Mucosa of rectum (tissue), 2 donors: ENCODE measurements at regions not wholly inside any gene's neighbourhood (a gene's known extent, or its start where the extent isn't known, plus 50 kb on each side); places are given as distances from the start of the nearest gene placed in this dataset.

ENCODE experiments used
- H3K27ac ChIP-seq, 2 donors: one replicate each; pipeline ENCODE4 v1.7.0; 2013; ENCODE audit warnings: inconsistent platforms in 2 of 2, low read depth in 2 of 2, low read length in 2 of 2
- H3K27me3 ChIP-seq, 2 donors: one replicate each; pipeline ENCODE4 v1.7.0; 2013; ENCODE audit warnings: low read length in 2 of 2; ENCODE audit not compliant: control insufficient read depth in 2 of 2, insufficient read depth in 2 of 2
- H3K36me3 ChIP-seq, 2 donors: one replicate each; pipeline ENCODE4 v1.7.0; 2013; ENCODE audit warnings: low read length in 2 of 2; ENCODE audit not compliant: control insufficient read depth in 2 of 2, insufficient read depth in 2 of 2
- H3K4me1 ChIP-seq, 2 donors: one replicate each; pipeline ENCODE4 v1.7.0; 2013; ENCODE audit warnings: low read length in 2 of 2, mild to moderate bottlenecking in 1 of 2; ENCODE audit not compliant: control insufficient read depth in 2 of 2, insufficient read depth in 2 of 2
- H3K4me3 ChIP-seq, 2 donors: one replicate each; pipeline ENCODE4 v1.7.0; 2013; ENCODE audit warnings: low read length in 2 of 2
- H3K9ac ChIP-seq, 2 donors: one replicate each; pipeline ENCODE4 v1.7.0; 2013; ENCODE audit warnings: low read length in 2 of 2, low read depth in 1 of 2, mild to moderate bottlenecking in 1 of 2
- H3K9me3 ChIP-seq, 2 donors: one replicate each; pipeline ENCODE4 v1.7.0; 2013; ENCODE audit warnings: low read length in 2 of 2; ENCODE audit not compliant: control insufficient read depth in 2 of 2
- donor health status: healthy.
- donor health status: Normal muscosa, but diverticular disease.

- peaks cover 10 to 14% of the 10 kb centered on the region in 2 donors for H3K4me1 ChIP-seq
- H3K9me3 ChIP-seq = no peaks in the 10 kb centered on the region
- no peak overlapping the region for H3K4me3 ChIP-seq
- no peak overlapping the region for H3K27ac ChIP-seq
- H3K27me3 ChIP-seq = no peaks in the 10 kb centered on the region
- H3K9ac ChIP-seq = no peak overlapping the region
- H3K36me3 ChIP-seq = no peaks in the 10 kb centered on the region
Measured at GRCh38 chr2:70036290-70036689, 51.0 kb upstream of the PCBP1 start.

DNA sequence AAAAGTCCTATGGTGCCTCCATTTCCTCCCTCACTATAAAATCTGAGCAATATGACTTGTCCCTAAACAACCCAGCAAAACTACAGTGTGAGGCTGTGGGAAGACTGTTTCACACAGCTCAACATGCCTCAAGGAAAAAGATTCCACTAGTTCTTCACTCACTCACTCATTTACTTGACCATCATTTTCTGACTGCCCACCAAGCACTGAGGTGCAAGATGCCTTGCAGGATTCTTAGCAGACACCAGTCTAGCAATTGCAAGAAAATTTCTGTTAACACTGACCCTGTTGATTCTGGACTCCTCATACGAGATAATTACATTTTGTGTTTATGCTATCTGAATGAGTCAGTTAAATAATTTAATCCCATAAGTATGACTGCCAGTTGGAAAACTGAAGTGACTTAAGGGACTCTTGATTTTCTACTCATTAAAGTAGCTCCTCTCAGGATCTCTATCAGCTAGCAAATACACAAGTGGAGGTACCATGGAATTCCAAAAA, 51.9 kb upstream of the PCBP1 start:
- Histone ChIP-seq H3K36me3 (no peaks in the 10 kb centered on the region), H3K9me3 (no peaks in the 10 kb centered on the region), H3K27ac (peak overlapping the region; percentile 50 to 79), H3K4me1 (peaks cover 12 to 14% of the 10 kb centered on the region in 2 donors), H3K4me3 (peak overlapping the region in 1 of 2 donors; percentile 7), H3K9ac (peak overlapping the region in 1 of 2 donors; percentile 70), H3K27me3 (no peaks in the 10 kb centered on the region)

DNA sequence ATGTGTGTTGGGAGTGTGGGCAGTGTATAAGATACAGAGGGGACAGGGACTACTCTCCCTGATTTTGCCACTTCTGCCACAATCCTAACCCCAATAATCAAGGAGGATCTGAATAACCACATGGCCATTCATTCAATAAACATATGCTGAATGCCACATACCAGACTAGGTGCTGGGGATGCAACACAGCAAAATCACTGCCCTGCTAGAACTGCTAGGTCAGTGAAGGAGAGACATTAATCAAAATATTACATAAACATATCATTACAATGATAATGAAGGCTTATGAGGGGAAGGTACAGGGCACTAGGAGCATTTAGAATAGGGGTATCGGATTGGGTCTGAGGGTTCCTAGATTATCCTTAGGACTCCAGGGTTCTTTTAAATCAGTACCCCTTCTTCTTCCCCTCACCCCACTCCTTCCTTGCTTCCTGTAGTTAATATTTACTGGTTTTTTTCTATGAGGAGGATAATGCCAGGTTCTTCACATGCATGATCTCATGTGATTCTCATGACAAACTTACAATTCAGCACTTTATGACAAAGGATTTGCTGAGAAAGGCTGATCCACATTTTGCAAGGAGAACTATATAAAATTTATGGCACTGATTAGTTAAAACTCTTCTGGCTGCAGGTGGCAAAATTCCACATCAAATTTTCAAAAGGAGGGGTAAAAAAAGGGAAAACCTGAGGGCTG, 56.4 kb upstream of the PCBP1 start:
- Histone ChIP-seq H3K9me3 (no peaks in the 10 kb centered on the region), H3K36me3 (no peaks in the 10 kb centered on the region), H3K27ac (peak overlapping the region in 1 of 2 donors; percentile 70), H3K4me1 (peaks cover 20 to 22% of the 10 kb centered on the region in 2 donors), H3K4me3 (no peak overlapping the region), H3K27me3 (no peaks in the 10 kb centered on the region), H3K9ac (no peak overlapping the region)

GRCh38 chr2:70029814-70030409, 57.4 kb upstream of the PCBP1 start:
- peak overlapping the region; percentile 50 to 70 for H3K27ac ChIP-seq
- no peak overlapping the region for H3K4me3 ChIP-seq
- no peaks in the 10 kb centered on the region for H3K27me3 ChIP-seq
- H3K4me1 ChIP-seq = peaks cover 13 to 15% of the 10 kb centered on the region in 2 donors
- H3K9ac ChIP-seq = peak overlapping the region in 1 of 2 donors; percentile 9
- no peaks in the 10 kb centered on the region for H3K9me3 ChIP-seq
- no peaks in the 10 kb centered on the region for H3K36me3 ChIP-seq

DNA sequence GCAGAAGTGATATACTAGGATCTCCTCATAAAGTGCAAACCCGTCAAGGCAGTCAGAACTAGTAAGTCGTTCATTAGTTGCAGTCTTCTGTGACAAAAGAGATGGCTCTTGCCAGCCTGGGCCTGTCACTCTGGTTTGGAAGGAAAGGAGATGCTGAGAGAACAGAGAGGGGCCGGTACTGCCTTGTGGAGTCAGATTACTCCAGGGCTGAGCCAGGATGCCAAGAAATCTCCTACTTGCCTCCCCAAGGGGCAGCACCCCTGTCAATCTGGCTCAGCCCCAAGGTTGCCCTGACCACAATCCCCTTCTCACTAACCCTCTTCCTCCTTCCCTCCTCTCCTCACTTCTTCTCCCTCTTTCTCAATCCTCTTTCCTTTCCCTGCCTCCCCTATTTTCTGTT, 62.9 kb upstream of the ASPRV1 start:
- no peak overlapping the region for H3K4me3 ChIP-seq
- no peak overlapping the region for H3K27ac ChIP-seq
- no peak overlapping the region for H3K9ac ChIP-seq
- no peaks in the 10 kb centered on the region for H3K27me3 ChIP-seq
- no peaks in the 10 kb centered on the region for H3K4me1 ChIP-seq
- no peaks in the 10 kb centered on the region for H3K36me3 ChIP-seq
- H3K9me3 ChIP-seq = no peaks in the 10 kb centered on the region

DNA sequence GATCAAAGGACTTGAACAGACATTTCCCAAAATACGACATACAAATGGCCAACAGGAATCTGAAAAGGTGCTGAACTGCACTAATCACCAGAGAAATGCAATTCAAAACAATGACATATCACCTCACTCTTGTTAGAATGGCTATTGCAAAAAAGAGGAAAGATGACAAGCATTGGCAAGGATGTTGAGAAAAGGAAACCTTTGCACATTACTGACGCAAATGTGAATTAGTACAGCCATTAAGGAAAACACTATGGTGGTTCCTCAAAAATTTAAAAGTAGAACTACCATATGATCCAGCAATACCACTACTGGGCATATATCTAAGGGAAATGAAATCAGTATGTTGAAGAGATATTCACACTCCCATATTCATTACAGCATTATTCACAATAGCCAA, 57.7 kb upstream of the ASPRV1 start:
- Histone ChIP-seq H3K9ac (no peak overlapping the region), H3K9me3 (no peaks in the 10 kb centered on the region), H3K27me3 (no peaks in the 10 kb centered on the region), H3K4me3 (no peak overlapping the region), H3K36me3 (peaks cover 0 to 3% of the 10 kb centered on the region in 2 donors), H3K4me1 (no peaks in the 10 kb centered on the region), H3K27ac (no peak overlapping the region)

DNA sequence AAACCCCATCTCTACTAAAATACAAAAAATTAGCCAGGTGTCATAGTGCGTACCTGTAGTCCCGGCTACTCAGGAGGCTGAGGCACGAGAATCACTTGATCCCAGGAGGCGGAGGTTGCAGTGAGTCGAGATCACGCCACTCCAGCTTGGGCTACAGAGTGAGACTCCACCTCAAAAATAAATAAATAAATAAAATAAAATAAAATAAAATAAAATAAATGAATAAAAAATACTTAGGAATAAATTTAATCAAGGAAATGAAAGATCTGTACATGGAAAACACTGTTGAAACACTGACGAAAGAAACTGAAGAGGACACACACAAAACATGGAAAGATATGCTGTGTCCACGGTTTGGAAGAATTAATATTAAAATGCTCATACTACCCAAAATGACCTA, 56.5 kb upstream of the ASPRV1 start:
- H3K9me3 ChIP-seq = no peaks in the 10 kb centered on the region
- H3K9ac ChIP-seq = no peak overlapping the region
- no peaks in the 10 kb centered on the region for H3K27me3 ChIP-seq
- peaks cover 0 to 3% of the 10 kb centered on the region in 2 donors for H3K36me3 ChIP-seq
- no peak overlapping the region for H3K27ac ChIP-seq
- H3K4me1 ChIP-seq = no peaks in the 10 kb centered on the region
- no peak overlapping the region for H3K4me3 ChIP-seq

DNA sequence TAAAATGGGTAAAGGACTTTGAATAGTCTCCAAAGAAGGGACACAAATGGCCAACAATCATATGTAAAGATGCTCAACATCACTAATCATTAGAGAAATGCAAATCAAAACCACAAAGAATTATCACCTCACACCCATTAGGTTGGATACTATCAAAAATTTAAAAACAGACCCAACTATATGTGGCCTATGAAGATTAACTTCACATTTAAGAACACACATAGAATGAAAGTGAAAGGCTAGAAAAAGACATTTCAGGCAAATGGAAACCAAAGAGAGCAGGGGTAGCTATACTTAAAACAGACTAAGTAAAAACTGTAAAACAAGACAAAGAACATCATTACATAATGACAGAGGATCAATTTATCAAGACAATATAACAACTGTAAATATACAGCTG, 53.5 kb upstream of the ASPRV1 start:
- Histone ChIP-seq H3K36me3 (peaks cover 0 to 3% of the 10 kb centered on the region in 2 donors), H3K9ac (no peak overlapping the region), H3K4me1 (peaks cover 7 to 16% of the 10 kb centered on the region in 2 donors), H3K27me3 (no peaks in the 10 kb centered on the region), H3K9me3 (no peaks in the 10 kb centered on the region), H3K4me3 (no peak overlapping the region), H3K27ac (no peak overlapping the region)

GRCh38 chr2:70012887-70013286, 51.5 kb upstream of the ASPRV1 start:
- H3K27me3 ChIP-seq = no peaks in the 10 kb centered on the region
- no peaks in the 10 kb centered on the region for H3K9me3 ChIP-seq
- no peak overlapping the region for H3K4me3 ChIP-seq
- no peak overlapping the region for H3K27ac ChIP-seq
- peaks cover 11 to 26% of the 10 kb centered on the region in 2 donors for H3K4me1 ChIP-seq
- no peak overlapping the region for H3K9ac ChIP-seq
- peaks cover 0 to 3% of the 10 kb centered on the region in 2 donors for H3K36me3 ChIP-seq

- peak overlapping the region; percentile 94 to 96 for H3K27ac ChIP-seq
- no peak overlapping the region for H3K4me3 ChIP-seq
- no peaks in the 10 kb centered on the region for H3K27me3 ChIP-seq
- H3K4me1 ChIP-seq = peaks cover 11 to 26% of the 10 kb centered on the region in 2 donors
- H3K9me3 ChIP-seq = no peaks in the 10 kb centered on the region
- H3K9ac ChIP-seq = no peak overlapping the region
- peaks cover 0 to 3% of the 10 kb centered on the region in 2 donors for H3K36me3 ChIP-seq
Measured at GRCh38 chr2:70011786-70012185, 50.4 kb upstream of the ASPRV1 start.
